HG02981 (cell line): ENCODE measurements at regions not wholly inside any gene's neighbourhood (a gene's known extent, or its start where the extent isn't known, plus 50 kb on each side); places are given as distances from the start of the nearest gene placed in this dataset.

ENCODE experiments used
- ATAC-seq: cut with Tn5 transposase; IDR thresholded peaks from one replicate; pipeline ENCODE4 v1.9.1; 2021; ENCODE audit warnings: mild to moderate bottlenecking, moderate library complexity; ENCODE audit not compliant: unreplicated experiment

GRCh38 chr2:219987830-219988229 is 360.4 kb downstream of the SLC4A3 start:
- ATAC-seq: no peak

GRCh38 chr2:219989744-219990143 is 362.3 kb downstream of the SLC4A3 start:
- no peak for ATAC-seq

- ATAC-seq: no peak
Measured at GRCh38 chr2:219991116-219991515, 363.7 kb downstream of the SLC4A3 start.

DNA sequence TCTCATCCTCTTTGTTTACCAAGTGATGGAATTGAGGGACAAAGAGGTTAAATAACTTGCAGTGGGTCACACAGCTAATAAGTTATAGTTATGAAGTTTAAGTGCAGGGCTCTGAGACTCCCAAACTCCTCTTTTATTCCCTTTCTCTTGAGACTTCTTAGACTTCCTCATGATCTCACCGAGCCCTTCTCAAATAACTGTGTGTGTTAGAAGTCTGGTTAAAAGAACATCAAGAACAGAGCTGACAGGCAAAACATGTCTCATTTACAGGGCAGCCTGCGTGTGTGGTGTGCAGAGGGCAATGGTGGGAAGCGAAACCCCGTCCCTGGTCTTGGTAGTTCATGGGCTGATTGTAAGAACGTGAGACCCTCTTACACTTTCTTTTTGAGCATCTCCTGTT is 368.0 kb downstream of the SLC4A3 start:
- ATAC-seq: no peak

DNA sequence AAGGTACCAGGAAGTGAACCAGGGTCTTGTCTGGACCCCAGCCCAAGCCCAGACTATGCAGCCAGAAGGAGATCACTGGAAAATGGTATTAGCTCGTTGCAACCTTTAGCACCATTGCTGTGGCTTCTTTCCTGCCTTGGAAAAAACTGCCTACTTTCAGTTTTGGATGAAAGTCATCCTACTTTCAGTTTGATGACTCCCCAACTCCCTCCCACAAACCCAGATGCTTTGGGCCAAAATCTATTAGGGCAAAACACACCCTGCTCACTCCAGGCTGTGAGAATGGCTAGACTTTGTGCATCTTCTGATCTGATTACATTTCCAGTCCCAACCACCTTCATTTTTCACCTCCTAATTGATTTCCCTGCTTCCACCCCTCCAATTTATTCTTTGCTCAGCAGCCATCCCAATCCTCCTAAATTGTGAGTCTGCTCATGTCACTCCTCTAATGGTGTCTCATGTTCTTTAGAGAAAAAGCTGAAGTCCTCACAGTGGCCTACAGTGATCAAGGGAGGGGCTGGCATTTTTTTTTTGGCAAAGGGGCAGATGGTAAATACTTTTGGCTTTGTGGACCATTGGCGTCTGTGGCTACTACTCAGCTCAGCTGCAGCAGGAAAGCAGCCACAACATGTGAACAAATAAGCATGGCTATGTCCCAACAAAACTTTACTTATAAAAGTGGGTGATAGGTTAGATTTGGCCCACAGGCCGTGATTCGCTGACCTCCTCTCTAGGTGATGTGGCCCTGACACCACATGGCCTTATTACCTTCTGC is 368.7 kb downstream of the SLC4A3 start:
- no peak for ATAC-seq

DNA sequence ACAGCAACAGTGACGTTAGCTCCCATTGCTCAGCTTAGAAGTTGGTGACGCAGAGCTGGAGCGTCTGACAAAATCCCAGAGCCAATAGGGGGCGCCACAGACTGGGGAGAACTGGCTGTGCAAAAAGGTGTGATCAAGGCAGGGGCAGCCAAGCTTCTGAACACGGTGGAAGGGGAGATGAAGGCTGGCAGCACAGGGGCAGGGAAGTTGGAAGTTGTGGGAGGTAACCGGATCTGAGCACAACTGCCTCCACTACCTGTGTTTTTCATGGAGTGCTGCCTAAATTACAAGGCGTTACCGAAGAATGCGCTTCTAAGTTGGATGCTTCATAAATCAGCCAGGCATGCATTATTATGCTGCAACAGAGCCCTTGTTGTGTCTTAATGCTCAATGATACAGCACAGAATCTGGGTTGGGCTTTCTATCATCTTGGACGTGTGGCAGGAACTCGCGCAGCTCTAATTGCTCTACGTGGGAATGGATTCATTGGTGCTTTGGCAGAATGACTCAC is 370.0 kb downstream of the SLC4A3 start:
- ATAC-seq: no peak

DNA sequence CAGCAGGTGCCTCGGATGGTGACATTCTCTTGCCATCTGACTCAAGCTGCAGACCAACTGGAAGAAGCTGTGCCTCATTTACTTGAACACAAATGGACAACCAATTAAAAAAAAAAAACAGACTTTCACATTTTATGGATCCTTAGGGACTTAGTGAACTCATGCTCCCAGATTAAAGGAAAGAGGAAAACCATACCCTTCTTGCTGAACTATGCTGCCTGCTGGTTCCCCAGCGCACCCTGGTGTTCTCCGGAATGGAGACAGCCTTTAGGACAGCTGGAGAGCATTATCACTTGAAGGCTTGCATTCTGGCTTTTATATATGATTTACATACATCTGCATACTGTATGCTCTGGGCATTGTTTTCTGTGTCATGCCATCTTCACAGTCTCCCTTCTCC is 370.7 kb downstream of the SLC4A3 start:
- no peak for ATAC-seq

DNA sequence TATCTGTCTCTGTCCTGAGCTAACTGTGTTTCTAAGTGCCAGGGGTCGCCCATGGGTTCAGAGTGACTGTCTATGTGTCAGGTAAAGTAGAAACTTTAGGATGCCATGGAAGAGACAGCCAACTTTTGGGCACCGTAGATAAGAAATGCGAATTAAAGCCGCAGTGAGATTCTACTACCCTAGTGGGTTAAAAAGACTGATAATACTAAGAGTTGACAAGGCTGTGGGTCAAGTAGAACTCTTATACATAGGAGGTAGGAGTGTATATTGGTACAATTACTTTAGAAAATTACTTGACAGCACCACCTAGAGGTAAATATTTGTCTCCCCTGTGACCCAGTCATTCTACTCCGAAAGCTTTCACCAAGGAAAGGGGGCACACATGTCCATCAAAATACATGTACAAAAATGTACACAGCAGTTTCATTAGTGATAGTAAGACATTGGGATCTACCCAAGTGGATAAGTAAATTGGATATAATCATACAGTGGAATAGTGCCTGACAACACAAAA is 371.3 kb downstream of the SLC4A3 start:
- no peak for ATAC-seq

GRCh38 chr2:220000080-220000479 is 372.6 kb downstream of the SLC4A3 start:
- no peak for ATAC-seq

- no peak for ATAC-seq
Measured at GRCh38 chr2:220000586-220000985, 373.2 kb downstream of the SLC4A3 start.

- ATAC-seq: no peak
Measured at GRCh38 chr2:220001751-220002150, 374.3 kb downstream of the SLC4A3 start.

- no peak for ATAC-seq
Measured at GRCh38 chr2:220002251-220002650, 374.8 kb downstream of the SLC4A3 start.

- no peak for ATAC-seq
Measured at GRCh38 chr2:220002699-220003098, 375.3 kb downstream of the SLC4A3 start.

DNA sequence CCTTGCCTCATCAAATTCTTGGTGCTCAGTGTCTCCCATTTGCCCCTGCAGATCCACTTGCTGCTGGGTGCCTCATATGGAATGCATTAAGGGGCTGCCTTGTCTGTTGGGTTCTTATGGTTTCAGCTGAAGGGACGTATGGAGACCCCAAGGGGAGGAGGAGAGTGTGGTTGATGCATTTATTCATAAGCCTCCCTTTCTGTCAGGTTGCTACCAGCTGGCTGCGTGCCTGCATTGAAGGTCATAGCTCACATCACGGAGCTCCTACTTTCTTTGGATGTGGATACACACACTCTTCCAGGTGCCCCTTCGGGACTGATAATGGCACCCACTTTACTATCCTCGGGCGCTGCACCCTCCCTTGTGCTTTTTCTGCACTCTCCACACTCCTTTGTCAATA is 377.9 kb downstream of the SLC4A3 start:
- ATAC-seq: no peak

DNA sequence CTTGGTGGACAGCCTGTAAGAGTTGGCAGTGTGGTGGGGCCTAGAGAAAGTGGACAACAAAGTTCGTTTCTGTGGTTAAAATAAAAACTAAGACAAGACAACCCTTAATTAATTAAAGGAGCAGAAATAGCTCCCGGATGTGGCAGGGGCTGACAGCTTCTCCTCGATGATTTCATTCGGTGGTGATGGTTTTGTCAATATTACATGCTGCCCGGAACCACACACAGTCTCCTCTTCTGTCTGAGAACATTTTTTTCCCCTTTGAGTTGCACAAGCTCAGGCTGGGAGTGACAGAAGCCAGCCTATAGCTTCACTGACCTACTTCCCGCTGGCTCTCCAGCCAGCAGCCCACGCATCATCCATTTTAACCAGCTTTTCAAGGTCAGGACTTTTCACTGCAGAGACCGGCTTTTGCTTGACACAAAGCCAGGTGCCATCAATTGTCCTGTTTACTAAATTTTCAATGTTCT is 378.8 kb downstream of the SLC4A3 start:
- ATAC-seq: no peak

DNA sequence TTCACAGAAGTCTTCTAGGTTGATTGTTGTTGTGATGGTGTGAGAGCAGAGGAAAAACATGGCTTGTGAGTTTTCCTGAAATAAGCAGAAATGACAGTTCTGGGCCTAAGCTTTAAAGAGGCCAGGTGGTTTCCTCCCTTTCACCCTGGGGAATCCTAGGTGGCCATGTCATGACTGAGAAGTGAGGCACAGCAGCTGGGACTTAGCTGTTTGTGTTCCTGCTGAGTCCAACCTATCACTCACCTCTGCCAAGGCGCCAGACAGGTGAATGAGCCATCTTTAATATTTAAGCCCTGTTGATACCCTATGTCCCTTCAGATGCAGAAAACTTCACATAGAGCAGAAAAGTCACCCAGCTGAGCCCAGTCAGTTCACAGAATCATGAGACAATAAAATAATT is 384.4 kb downstream of the SLC4A3 start:
- ATAC-seq: no peak

DNA sequence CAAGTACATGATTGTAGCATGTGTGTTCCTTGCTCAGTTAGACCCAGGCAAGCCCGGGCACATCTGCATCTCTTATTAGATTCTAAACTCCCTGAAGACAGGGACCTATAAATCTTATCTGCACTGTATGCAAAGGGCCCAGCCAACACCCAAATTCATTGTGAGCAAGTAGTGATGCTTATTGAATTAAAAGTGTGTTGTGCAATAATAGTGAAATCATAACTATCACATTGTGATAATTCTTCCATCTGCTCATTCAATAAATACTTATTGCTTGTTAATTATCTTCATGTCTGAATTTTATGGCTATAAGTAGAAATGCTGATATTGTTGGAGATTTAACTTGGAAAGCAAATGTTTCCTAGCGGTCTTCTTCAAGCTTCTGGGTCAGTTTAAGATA is 387.5 kb downstream of the SLC4A3 start:
- no peak for ATAC-seq

DNA sequence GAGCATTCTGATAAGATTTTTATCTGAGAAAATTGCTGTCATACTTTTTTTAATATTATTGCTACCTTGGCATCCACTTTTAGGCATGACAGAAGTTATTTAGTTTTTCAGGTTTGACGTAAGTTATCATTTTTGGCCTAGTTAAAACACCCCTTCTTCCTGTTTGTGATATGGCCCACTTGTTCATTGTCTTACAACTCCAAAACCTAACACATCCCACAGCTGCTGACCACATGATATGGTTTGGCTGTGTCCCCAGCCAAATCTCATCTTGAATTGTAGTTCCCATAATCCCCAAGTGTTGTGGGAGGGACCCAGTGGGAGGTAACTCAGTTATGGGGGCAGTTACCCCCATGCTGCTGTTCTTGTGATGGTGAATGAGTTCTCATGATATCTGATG is 388.1 kb downstream of the SLC4A3 start:
- ATAC-seq: no peak

DNA sequence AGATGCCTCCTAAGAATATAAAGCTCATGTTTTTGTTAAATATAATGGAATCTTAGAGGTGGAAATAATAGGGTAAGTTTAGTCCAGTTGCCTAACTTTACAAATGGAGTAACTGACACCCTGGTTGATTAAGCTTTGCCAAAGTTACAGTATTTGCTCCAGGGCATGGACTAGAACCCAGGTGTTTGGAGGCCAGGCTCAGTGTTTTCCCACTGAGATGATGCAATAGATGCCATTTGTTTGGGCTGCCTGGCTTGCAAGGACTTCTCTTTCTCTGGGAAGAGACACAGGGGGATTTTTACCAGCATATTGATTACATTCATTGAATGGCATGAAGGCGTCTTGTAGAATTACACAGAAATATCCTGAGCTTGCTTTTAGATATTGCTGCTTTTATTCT is 397.8 kb downstream of the SLC4A3 start:
- no peak for ATAC-seq

- ATAC-seq: no peak
Measured at GRCh38 chr2:220029013-220029412, 401.6 kb downstream of the SLC4A3 start.

- no peak for ATAC-seq
Measured at GRCh38 chr2:220033546-220033945, 406.1 kb downstream of the SLC4A3 start.

DNA sequence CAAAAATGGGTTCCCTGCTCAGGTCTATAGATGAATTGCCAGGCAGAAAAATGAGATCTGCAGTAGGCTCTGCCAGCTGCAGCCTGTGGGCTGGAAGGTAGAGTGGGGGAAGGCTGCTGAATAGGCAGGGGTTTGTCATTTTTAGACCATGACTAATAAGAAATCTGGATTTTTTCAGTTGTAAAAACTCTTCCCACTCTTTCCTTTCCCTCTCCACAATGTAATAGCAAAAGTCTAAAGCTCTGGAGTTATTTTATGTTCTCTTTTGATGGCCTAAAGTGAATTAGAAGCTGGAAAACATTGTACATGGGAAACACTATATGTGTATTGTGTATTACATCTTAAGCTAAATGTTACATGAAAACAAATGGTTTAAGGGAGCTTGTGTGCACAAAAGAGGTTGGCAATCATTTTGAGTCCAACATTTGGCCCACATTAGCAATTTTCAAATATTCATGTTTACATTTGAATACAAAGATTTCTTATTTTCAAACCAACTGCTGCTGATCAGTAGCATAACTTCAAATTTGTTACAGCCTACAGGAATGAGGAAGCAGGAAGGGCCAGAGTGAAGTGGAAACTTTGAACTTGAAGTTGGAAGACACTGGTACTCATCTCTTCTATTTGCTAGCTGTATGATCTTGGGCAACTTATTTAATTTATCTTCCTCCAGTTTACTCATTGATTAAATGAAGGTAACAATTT is 407.1 kb downstream of the SLC4A3 start:
- no peak for ATAC-seq
